AG10803 (cell line): ENCODE measurements at regions not wholly inside any gene's neighbourhood (a gene's known extent, or its start where the extent isn't known, plus 50 kb on each side); places are given as distances from the start of the nearest gene placed in this dataset.

Experiments
- DNase-seq: peaks from one replicate; pipeline ENCODE4 v3.0.0; 2010; ENCODE audit warnings: low read depth
- H3K4me3 ChIP-seq: 2 replicates; pipeline ENCODE4 v1.5.1; 2011; ENCODE audit warnings: mild to moderate bottlenecking, low read length, control low read depth
- CTCF ChIP-seq: conservative IDR thresholded peaks from 2 replicates; pipeline ENCODE4 v1.5.1; 2011; ENCODE audit warnings: mild to moderate bottlenecking, low read length, control low read depth, inconsistent platforms

GRCh38 chr1:43065191-43065590 lies 106.5 kb upstream of the SLC2A1 start:
- TF ChIP-seq CTCF = no peak
- no peak for DNase-seq
- H3K4me3 ChIP-seq = no peak overlapping the region

- no peak for DNase-seq
- no peak for TF ChIP-seq CTCF
- H3K4me3 ChIP-seq = no peak overlapping the region
These were observed 104.9 kb upstream of the SLC2A1 start for GRCh38 chr1:43063394-43064219.

- no peak for DNase-seq
- no peak for TF ChIP-seq CTCF
- no peak overlapping the region for H3K4me3 ChIP-seq
These were observed 103.9 kb upstream of the SLC2A1 start for GRCh38 chr1:43062527-43063095.

GRCh38 chr1:43061757-43062156 lies 103.1 kb upstream of the SLC2A1 start:
- DNase-seq = no peak
- TF ChIP-seq CTCF = no peak
- H3K4me3 ChIP-seq = no peak overlapping the region

- TF ChIP-seq CTCF = no peak
- H3K4me3 ChIP-seq = no peak overlapping the region
- peak; percentile 67 for DNase-seq
These were observed 101.2 kb upstream of the SLC2A1 start for GRCh38 chr1:43059640-43060574.

GRCh38 chr1:43058545-43059360 lies 100.1 kb upstream of the SLC2A1 start:
- peak; percentile 55 for DNase-seq
- no peak for TF ChIP-seq CTCF
- H3K4me3 ChIP-seq = no peak overlapping the region
